Kidney epithelial cell (primary cell): ENCODE measurements at regions not wholly inside any gene's neighbourhood (a gene's known extent, or its start where the extent isn't known, plus 50 kb on each side); places are given as distances from the start of the nearest gene placed in this dataset.

Experiments
- DNase-seq: peaks from one replicate; pipeline ENCODE4 v3.0.0-alpha.2; 2010; ENCODE audit warnings: low read depth
- H3K27me3 ChIP-seq: 2 replicates; pipeline ENCODE4 v1.6.0; 2011; ENCODE audit warnings: low read length; ENCODE audit not compliant: control insufficient read depth, insufficient read depth
- H3K36me3 ChIP-seq: 2 replicates; pipeline ENCODE4 v1.5.1; 2011; ENCODE audit warnings: low read length; ENCODE audit not compliant: control insufficient read depth, insufficient read depth
- H3K4me3 ChIP-seq: 2 replicates; pipeline ENCODE4 v1.5.1; 2011; ENCODE audit warnings: low read depth, mild to moderate bottlenecking, control low read depth, low read length
- TF ChIP-seq, protein P1 (sequence below): IDR thresholded peaks from 2 replicates; pipeline ENCODE4 v1.5.1; 2011; ENCODE audit warnings: mild to moderate bottlenecking, moderate library complexity, low read length, control low read depth, inconsistent platforms; ENCODE audit not compliant: insufficient read depth, poor library complexity, severe bottlenecking

DNA sequence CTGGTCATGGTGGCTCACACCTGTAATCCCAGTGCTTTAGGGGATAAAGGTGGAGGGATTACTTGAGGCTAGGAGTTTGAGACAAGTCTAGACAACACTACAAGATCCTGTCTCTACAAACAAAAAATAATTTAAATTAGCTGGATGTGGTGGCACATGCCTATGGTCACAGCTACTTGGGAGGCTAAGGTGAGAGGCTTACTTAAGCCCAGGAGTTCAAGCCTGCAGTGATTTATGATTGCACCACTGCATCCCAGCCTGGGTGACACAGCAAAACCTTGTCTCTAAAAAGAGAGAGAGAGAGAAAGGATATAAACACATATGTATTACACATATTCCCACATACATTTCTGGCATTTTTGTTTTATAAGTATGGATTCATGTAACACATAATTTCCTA is 325.2 kb downstream of the DUSP10 start:
- TF ChIP-seq, protein P1, sequence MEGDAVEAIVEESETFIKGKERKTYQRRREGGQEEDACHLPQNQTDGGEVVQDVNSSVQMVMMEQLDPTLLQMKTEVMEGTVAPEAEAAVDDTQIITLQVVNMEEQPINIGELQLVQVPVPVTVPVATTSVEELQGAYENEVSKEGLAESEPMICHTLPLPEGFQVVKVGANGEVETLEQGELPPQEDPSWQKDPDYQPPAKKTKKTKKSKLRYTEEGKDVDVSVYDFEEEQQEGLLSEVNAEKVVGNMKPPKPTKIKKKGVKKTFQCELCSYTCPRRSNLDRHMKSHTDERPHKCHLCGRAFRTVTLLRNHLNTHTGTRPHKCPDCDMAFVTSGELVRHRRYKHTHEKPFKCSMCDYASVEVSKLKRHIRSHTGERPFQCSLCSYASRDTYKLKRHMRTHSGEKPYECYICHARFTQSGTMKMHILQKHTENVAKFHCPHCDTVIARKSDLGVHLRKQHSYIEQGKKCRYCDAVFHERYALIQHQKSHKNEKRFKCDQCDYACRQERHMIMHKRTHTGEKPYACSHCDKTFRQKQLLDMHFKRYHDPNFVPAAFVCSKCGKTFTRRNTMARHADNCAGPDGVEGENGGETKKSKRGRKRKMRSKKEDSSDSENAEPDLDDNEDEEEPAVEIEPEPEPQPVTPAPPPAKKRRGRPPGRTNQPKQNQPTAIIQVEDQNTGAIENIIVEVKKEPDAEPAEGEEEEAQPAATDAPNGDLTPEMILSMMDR = no peak
- no peak overlapping the region for H3K4me3 ChIP-seq
- no peaks in the 10 kb centered on the region for H3K27me3 ChIP-seq
- H3K36me3 ChIP-seq = no peaks in the 10 kb centered on the region
- no peak for DNase-seq

DNA sequence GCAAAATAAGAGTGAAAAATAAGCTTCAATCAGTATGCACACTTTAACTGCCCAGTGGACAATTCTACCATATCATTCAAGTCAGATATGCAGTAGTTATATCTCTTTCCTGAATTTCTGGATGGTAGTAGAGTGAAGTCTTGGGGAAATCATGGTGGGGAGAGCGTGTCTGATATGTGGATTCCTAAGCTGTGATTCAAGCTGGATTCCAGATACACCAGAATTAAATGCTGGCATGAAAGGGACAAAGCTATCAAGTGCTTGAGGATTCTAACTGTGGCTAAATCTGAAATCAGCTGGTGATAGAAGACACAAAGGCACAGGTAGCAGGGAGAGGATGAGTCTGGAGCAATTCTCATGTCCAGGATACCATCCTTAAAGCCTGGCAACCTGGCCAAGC is 323.5 kb downstream of the DUSP10 start:
- H3K36me3 ChIP-seq = no peaks in the 10 kb centered on the region
- H3K4me3 ChIP-seq = no peak overlapping the region
- no peak for DNase-seq
- H3K27me3 ChIP-seq = no peaks in the 10 kb centered on the region
- TF ChIP-seq, protein P1 = no peak

DNA sequence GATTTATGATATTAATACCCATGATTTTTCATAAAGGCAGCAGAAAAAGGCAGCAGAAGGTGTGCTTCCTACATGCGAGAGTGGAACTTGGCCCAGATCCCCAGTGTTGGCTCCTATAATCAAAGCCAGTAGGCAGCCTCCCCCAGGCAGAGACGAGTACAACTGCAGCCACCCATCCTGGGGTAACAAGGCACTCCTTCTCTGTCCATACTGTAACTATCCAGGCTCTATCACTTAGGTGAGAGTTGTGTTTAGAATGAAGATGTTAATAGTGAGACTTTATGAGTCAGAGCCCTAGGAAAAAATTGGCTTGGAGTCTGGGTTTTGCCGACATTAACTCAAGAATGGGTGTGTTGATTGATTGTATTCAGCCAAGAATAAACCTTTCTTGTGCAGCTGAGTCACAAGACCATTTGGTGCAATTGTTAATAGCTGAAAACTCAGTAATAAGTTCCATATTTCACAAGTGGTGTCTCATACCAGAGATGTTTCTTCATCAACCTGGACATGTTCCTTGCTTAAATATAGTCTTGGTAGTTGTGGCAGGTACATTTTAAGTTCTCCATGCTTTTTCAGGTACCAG is 322.3 kb downstream of the DUSP10 start:
- TF ChIP-seq, protein P1 = no peak
- no peak overlapping the region for H3K4me3 ChIP-seq
- no peaks in the 10 kb centered on the region for H3K36me3 ChIP-seq
- no peak for DNase-seq
- no peaks in the 10 kb centered on the region for H3K27me3 ChIP-seq

DNA sequence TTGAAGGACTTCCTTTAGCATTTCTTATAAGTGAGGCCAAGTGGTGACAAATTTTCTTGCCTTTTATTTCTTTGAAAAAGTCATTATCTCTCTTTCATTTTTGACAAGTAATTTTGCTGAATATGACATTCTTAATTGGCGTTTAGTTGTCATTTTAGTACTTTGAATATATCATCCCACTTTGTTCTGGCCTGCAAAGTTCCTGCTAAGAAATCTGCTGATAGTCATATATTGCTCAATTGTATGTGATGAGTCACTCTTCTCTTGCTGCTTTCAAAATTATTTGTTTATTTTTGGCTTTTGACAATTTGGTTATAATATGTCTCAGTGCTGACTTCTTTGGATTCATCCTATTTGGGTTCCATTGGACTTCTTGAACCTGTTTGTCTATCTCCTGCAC is 312.6 kb downstream of the DUSP10 start:
- Histone ChIP-seq H3K27me3 (no peaks in the 10 kb centered on the region), H3K36me3 (no peaks in the 10 kb centered on the region), H3K4me3 (no peak overlapping the region)
- TF ChIP-seq, protein P1 = no peak
- no peak for DNase-seq

DNA sequence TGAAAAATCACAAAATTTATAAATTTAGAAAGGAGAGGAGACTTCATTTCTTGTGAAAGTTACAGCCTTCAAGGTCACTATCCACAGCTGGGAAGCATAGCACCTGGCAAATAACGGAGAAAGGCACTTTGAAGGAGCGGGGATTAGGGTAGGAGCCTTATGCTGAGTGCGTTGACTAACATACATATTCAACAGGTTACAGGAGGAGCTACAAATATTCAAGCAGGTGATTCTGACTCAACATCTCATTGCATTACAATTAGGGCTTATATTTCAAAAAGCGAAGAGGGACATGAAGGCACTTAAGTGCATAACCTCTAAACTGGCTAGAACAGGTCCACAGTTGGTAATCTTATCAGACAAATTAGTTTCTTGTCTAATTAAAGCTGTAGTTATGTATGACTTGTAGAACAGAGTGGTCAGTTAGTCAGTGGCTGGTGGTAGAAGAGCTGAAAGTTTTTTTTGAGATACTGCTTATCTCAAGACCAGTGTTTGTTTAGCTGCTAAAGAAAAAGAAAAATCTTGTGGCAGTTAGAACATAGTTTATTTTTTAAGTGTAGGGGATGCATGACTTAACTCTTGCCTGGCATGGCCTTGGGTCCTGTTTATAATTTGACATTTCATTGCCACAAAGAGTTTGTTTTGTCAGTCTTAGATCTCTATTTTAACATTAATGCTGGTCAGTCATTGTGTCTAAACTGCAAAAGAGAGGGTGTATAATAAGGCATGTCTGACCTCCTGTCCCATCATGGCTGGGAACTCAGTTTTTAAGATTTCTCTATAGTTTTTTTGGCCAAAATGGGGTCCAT is 311.5 kb downstream of the DUSP10 start:
- no peak for DNase-seq
- Histone ChIP-seq H3K4me3 (no peak overlapping the region), H3K36me3 (no peaks in the 10 kb centered on the region), H3K27me3 (no peaks in the 10 kb centered on the region)
- TF ChIP-seq, protein P1 = no peak
